GM18508 (cell line): ENCODE measurements at regions not wholly inside any gene's neighbourhood (a gene's known extent, or its start where the extent isn't known, plus 50 kb on each side); places are given as distances from the start of the nearest gene placed in this dataset.
"Not testable (repeated sequence)": the region's sequence is repeated elsewhere in the genome, so short reads cannot be mapped to it uniquely, and the experiment has no call there.

Experiments used
- ATAC-seq: cut with Tn5 transposase; IDR thresholded peaks from one replicate; pipeline ENCODE4 v1.9.1; 2021; ENCODE audit warnings: moderate number of reproducible peaks; ENCODE audit not compliant: insufficient read depth, unreplicated experiment

GRCh38 chr6:57975127-57975526 is 657.7 kb downstream of the PRIM2 start:
- ATAC-seq: not testable (repeated sequence)

GRCh38 chr6:57976371-57976770 is 658.9 kb downstream of the PRIM2 start:
- not testable (repeated sequence) for ATAC-seq

- not testable (repeated sequence) for ATAC-seq
Observed at GRCh38 chr6:57983603-57984002, 666.2 kb downstream of the PRIM2 start.

DNA sequence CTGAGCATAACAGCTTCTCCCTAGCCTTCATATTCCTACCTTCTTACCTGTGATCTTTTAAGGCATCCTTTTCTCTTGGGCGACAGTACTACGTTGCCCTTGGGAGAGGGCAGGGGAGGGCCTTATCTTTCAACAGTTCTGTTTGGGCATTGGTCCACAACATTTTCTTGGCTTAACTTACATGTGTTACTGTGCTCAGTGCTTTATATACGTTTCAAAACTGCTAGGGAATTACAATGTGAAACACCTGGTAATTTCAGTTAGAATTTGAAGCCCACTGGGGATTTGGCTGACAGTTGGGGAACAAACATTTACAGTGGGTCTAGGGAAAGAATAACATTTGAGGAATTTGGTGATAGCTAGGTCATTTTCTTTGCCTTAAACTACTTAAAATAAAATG is 667.1 kb downstream of the PRIM2 start:
- not testable (repeated sequence) for ATAC-seq

- not testable (repeated sequence) for ATAC-seq
Observed at GRCh38 chr6:57985734-57986133, 668.3 kb downstream of the PRIM2 start.

DNA sequence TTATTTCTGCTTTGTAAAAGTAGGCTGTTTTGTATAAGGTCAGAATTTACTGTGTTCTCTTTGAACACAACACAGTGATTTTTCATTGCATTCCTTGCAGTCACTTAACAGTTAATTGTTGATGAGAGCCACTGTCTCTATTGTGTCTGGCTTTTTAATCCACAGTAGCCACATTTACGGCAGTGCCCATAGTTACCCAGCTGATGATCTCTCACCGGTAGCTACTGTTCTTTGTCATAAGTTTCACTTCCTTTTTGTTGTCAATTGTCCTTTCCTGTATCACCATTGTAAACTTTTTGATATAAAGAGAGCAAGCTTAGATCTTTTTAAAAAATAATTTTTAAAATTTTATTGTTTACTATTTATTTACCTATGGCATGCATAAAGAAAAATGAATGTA is 669.2 kb downstream of the PRIM2 start:
- ATAC-seq: peak; percentile 99

DNA sequence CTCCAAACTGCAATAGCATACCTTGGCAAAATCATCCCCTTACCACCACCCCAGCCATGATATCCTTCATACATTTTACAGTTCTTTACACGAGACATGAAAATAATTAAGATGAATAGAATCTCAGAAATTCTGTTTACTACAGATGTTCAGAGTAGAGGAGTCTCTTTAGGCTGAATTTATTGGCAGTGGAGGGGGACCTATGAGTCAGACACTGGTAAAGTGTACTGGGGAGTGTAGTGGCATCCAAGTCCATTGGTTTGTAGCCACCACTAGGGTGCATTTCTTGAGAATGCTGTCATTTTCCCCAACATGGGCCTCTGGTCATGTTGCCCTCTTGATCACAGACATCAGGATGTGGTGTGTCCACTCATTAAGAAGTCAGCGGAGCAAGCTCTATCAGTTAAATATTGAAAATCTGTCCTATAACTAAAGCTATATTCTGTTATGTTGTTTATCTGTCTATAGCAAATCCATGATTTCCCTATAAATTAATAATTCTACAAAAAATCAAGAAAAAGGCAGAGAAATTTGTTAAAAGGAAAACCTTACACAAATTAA is 672.2 kb downstream of the PRIM2 start:
- not testable (repeated sequence) for ATAC-seq

GRCh38 chr6:57998858-57999619 is 681.6 kb downstream of the PRIM2 start:
- not testable (repeated sequence) for ATAC-seq

GRCh38 chr6:58000233-58000632 is 682.8 kb downstream of the PRIM2 start:
- not testable (repeated sequence) for ATAC-seq

GRCh38 chr6:58003417-58004167 is 686.2 kb downstream of the PRIM2 start:
- not testable (repeated sequence) for ATAC-seq

DNA sequence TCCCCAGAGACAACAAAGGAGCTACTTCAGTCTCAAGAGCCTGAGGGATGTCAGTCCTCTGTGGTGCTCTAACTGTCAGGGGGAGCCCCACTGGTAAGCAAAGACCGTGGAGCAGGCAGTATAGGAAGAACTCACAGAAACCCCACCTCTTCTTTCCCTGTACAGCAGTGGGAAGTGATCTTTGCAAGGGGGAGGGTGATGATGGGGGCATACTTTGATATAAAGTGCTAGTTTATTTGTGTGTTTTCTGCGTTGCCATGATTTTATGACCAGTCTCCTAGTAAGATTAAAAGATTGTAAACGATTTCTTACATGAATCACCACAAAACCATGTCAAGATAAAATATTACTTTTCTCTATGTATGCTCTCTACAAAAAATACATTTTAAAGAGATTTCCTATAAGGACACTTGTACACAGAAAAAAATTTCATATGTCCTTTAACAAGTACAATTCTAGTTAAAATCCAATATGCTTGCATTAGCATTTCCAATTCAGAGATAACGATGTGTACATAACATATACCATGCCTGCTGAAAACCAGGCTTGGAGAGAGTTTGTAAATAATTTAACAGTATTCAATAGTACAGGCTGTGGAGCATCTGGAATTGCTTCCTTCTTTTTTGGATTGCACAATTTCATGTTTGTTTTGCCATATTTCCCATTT is 690.0 kb downstream of the PRIM2 start:
- not testable (repeated sequence) for ATAC-seq

DNA sequence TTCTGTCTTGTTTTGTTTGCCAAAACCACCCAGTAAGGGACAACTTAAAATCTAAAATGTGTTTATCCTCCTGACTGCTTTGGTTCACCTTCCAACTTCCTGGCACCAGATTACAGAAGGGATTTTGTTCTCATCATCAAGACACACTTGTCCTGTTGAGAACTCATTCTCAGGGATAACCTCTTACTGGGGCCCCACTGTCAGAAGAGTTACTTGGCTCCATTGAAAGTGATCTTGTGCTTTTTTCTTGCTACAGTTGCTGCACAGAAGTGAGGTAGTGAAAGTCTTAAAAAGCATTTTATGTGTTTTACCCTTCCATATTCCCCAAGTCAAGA is 690.5 kb downstream of the PRIM2 start:
- ATAC-seq: not testable (repeated sequence)

GRCh38 chr6:58011954-58012600 is 694.6 kb downstream of the PRIM2 start:
- ATAC-seq: not testable (repeated sequence)

DNA sequence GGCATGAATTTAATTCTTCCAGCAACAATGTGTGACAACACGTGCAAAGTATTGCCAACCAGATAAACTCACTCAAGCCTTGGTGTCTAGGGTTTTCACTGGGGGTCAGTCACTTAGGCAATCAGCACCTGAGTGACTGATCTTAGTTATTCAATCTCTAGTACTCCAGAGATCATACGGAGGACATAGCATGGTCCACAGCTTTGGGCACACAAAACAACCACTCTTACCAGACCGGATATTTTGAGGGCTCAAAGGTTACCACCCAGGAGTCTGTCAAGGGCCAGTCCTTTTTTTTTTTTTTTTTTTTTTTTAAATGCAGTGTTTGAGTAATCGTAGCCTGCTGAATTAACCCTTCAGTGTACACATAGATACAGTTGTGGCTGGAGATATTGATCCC is 699.2 kb downstream of the PRIM2 start:
- not testable (repeated sequence) for ATAC-seq

- not testable (repeated sequence) for ATAC-seq
Observed at GRCh38 chr6:58028188-58028587, 710.8 kb downstream of the PRIM2 start.

- not testable (repeated sequence) for ATAC-seq
Observed at GRCh38 chr6:58038213-58038612, 720.8 kb downstream of the PRIM2 start.

DNA sequence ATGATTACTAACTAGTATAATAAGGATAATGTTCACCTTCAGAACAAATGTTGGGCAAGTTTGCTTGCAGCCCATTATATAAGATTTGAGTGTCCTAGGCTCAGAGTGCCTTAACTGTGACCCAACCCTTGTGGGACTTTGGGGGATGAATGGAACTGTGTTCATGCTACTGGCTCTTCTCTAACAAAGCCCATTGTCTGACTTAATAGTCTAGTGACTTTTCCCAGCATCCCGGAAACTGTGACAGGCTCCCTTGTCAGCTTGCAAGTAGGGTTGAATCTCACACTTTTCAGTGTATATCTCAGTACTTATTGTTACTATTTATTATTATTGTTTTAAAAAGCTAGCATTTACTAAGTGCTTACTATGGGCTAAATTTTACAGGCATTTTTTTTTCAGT is 729.2 kb downstream of the PRIM2 start:
- ATAC-seq: not testable (repeated sequence)

- not testable (repeated sequence) for ATAC-seq
Observed at GRCh38 chr6:58047389-58047788, 730.0 kb downstream of the PRIM2 start.

DNA sequence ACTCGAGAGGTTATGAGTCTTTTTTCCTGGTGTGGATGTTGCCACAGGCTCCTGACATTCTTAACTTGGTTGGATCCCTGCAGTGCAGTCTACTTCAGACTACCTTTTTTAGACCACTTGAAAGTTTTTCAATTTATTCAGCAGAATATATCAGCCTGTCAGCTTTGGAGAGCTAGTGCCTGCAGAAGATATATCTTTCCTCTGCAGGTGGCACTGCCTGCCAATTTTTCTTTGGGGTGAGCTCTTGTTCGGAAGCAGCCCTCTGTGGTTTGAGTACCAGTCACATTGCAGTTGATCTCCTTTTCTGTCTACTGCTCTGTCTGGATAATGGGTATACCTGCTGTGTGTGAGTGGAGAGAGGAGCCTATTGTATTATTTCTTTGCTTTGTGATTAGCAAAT is 730.4 kb downstream of the PRIM2 start:
- not testable (repeated sequence) for ATAC-seq

GRCh38 chr6:58055465-58056176 is 738.2 kb downstream of the PRIM2 start:
- ATAC-seq: not testable (repeated sequence)
